Esophagus squamous epithelium (tissue), 4 donors: ENCODE measurements at regions not wholly inside any gene's neighbourhood (a gene's known extent, or its start where the extent isn't known, plus 50 kb on each side); places are given as distances from the start of the nearest gene placed in this dataset.

Experiments used
- CTCF ChIP-seq, 6 experiments: fragments of 450-650 bp in 4 of 6; fragments of 200-600 bp in 2 of 6; sonication (generic) in 2 of 6; IDR thresholded peaks; one replicate each; pipeline ENCODE4 v1.5.1; 2016 to 2019; ENCODE audit warnings: antibody characterized with exemption in 6 of 6, mild to moderate bottlenecking in 4 of 6, moderate library complexity in 4 of 6
- POLR2A ChIP-seq, 4 donors: fragments of 450-650 bp; IDR thresholded peaks; one replicate each; pipeline ENCODE4 v1.6.1; 2017; ENCODE audit warnings: antibody characterized with exemption in 4 of 4, mild to moderate bottlenecking in 4 of 4, moderate library complexity in 3 of 4

GRCh38 chr2:59383473-59383872 is 1142.3 kb upstream of the FANCL start:
- TF ChIP-seq CTCF (IDR thresholded peaks at IDR 0.05): no peak
- TF ChIP-seq POLR2A (IDR thresholded peaks at IDR 0.05): no peak
